Sigmoid colon (tissue), 4 donors: ENCODE measurements at regions not wholly inside any gene's neighbourhood (a gene's known extent, or its start where the extent isn't known, plus 50 kb on each side); places are given as distances from the start of the nearest gene placed in this dataset.

Source experiments
- EP300 ChIP-seq, 4 donors: sonication (generic); formaldehyde crosslinking; IDR thresholded peaks; one replicate each; pipeline ENCODE4 v1.6.1; 2017; ENCODE audit warnings: antibody characterized with exemption in 4 of 4
- TF ChIP-seq, protein P1 (sequence below), 4 experiments: fragments of 450-650 bp in 3 of 4; fragments of 200-600 bp in 1 of 4; IDR thresholded peaks; one replicate each; pipeline ENCODE4 v1.5.1; 2016 to 2019; ENCODE audit warnings: antibody characterized with exemption in 4 of 4, mild to moderate bottlenecking in 3 of 4, moderate library complexity in 2 of 4

DNA sequence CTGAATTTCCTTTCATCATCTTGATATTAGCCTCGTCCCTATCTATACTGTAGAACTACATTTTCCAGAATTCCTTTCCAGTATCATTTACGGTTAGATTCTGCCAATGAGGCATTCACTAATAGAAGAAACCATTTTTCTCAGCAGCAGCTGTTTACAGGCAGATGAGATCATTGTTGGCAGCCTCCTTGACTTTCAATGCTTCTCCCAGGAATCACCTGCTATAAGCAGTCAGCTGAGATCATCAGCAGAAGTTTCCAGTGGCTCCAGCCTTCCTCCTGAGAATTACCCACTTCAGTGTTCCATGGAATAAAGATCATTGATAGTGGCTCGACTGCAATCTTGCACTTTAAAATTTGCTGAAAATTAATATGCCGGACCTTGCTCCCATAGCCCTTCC, 157.3 kb upstream of the TET2 start:
- TF ChIP-seq, protein P1, sequence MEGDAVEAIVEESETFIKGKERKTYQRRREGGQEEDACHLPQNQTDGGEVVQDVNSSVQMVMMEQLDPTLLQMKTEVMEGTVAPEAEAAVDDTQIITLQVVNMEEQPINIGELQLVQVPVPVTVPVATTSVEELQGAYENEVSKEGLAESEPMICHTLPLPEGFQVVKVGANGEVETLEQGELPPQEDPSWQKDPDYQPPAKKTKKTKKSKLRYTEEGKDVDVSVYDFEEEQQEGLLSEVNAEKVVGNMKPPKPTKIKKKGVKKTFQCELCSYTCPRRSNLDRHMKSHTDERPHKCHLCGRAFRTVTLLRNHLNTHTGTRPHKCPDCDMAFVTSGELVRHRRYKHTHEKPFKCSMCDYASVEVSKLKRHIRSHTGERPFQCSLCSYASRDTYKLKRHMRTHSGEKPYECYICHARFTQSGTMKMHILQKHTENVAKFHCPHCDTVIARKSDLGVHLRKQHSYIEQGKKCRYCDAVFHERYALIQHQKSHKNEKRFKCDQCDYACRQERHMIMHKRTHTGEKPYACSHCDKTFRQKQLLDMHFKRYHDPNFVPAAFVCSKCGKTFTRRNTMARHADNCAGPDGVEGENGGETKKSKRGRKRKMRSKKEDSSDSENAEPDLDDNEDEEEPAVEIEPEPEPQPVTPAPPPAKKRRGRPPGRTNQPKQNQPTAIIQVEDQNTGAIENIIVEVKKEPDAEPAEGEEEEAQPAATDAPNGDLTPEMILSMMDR (IDR thresholded peaks at IDR 0.05), result no peak
- no peak for TF ChIP-seq EP300 (IDR thresholded peaks at IDR 0.05)
